Retina (tissue), 1 donor: ENCODE measurements at regions not wholly inside any gene's neighbourhood (a gene's known extent, or its start where the extent isn't known, plus 50 kb on each side); places are given as distances from the start of the nearest gene placed in this dataset.

Experiments
- DNase-seq: peaks from one replicate; pipeline ENCODE4 v3.0.0-alpha.2; 2016

GRCh38 chr2:506866-507265, 170.3 kb downstream of the TMEM18 start:
- no peak for DNase-seq

- DNase-seq = no peak
These were observed 170.8 kb downstream of the TMEM18 start for GRCh38 chr2:506451-506850.

GRCh38 chr2:505941-506340, 171.3 kb downstream of the TMEM18 start:
- no peak for DNase-seq

- DNase-seq = no peak
These were observed 173.8 kb downstream of the TMEM18 start for GRCh38 chr2:503288-503999.

- no peak for DNase-seq
These were observed 174.4 kb downstream of the TMEM18 start for GRCh38 chr2:502831-503230.

- DNase-seq = no peak
These were observed 175.5 kb downstream of the TMEM18 start for GRCh38 chr2:501667-502066.

- no peak for DNase-seq
These were observed 176.1 kb downstream of the TMEM18 start for GRCh38 chr2:501130-501529.

- DNase-seq = no peak
These were observed 177.5 kb downstream of the TMEM18 start for GRCh38 chr2:499726-500125.

GRCh38 chr2:498493-499178, 178.6 kb downstream of the TMEM18 start:
- DNase-seq = no peak

GRCh38 chr2:497770-498492, 179.3 kb downstream of the TMEM18 start:
- no peak for DNase-seq

- DNase-seq = no peak
These were observed 180.5 kb downstream of the TMEM18 start for GRCh38 chr2:496729-497128.

GRCh38 chr2:495745-496275, 181.4 kb downstream of the TMEM18 start:
- DNase-seq = no peak

- no peak for DNase-seq
These were observed 182.4 kb downstream of the TMEM18 start for GRCh38 chr2:494853-495252.

GRCh38 chr2:493228-493627, 184.0 kb downstream of the TMEM18 start:
- DNase-seq = no peak

GRCh38 chr2:492178-492577, 185.0 kb downstream of the TMEM18 start:
- no peak for DNase-seq

GRCh38 chr2:489838-490237, 187.4 kb downstream of the TMEM18 start:
- no peak for DNase-seq

GRCh38 chr2:489084-489483, 188.1 kb downstream of the TMEM18 start:
- no peak for DNase-seq

GRCh38 chr2:487186-488079, 189.8 kb downstream of the TMEM18 start:
- no peak for DNase-seq

- DNase-seq = no peak
These were observed 190.8 kb downstream of the TMEM18 start for GRCh38 chr2:486371-486770.

GRCh38 chr2:481388-481787, 193.5 kb upstream of the ALKAL2 start:
- no peak for DNase-seq

- DNase-seq = no peak
These were observed 191.7 kb upstream of the ALKAL2 start for GRCh38 chr2:479490-480176.

- no peak for DNase-seq
These were observed 191.1 kb upstream of the ALKAL2 start for GRCh38 chr2:479031-479430.
